Ovary (tissue), 7 donors: ENCODE measurements at regions not wholly inside any gene's neighbourhood (a gene's known extent, or its start where the extent isn't known, plus 50 kb on each side); places are given as distances from the start of the nearest gene placed in this dataset.

Experiments used
- DNase-seq, 5 donors: peaks; one replicate each; pipeline ENCODE4 v3.0.0-alpha.2; 2019 to 2020
- H3K27ac ChIP-seq, 2 donors: fragments of 200-600 bp; one replicate each; pipeline versions ENCODE4 v1.5.1 to v1.8.0; 2019 to 2022
- H3K27me3 ChIP-seq: fragments of 200-600 bp; one replicate; pipeline ENCODE4 v1.8.0; 2022
- H3K36me3 ChIP-seq: fragments of 200-600 bp; sonication (generic); one replicate; pipeline ENCODE4 v1.5.1; 2019
- H3K4me1 ChIP-seq: one replicate; pipeline ENCODE4 v1.8.1; 2013; ENCODE audit warnings: mild to moderate bottlenecking, moderate library complexity; ENCODE audit not compliant: insufficient read depth
- H3K4me3 ChIP-seq: fragments of 200-600 bp; sonication (generic); one replicate; pipeline ENCODE4 v1.5.1; 2017
- H3K9me3 ChIP-seq, 2 donors: fragments of 200-600 bp in 1 of 2; sonication (generic) in 1 of 2; one replicate each; pipeline versions ENCODE4 v1.5.1 to v1.8.1; 2013 to 2019; ENCODE audit warnings: mild to moderate bottlenecking in 1 of 2, moderate library complexity in 1 of 2
- EP300 ChIP-seq: sonication (generic); formaldehyde crosslinking; IDR thresholded peaks from one replicate; pipeline ENCODE4 v1.6.1; 2017; ENCODE audit warnings: antibody characterized with exemption
- POLR2A ChIP-seq: fragments of 450-650 bp; IDR thresholded peaks from one replicate; pipeline ENCODE4 v1.6.1; 2017; ENCODE audit warnings: antibody characterized with exemption, mild to moderate bottlenecking, moderate library complexity
- WGBS, 3 donors: extraction: QIAGEN DNeasy Blood & Tissue Kit in 1 of 3; methylation state at CpG; one replicate each; pipeline versions ENCODE4 v1.1.5 to v1.1.7; 2013 to 2017; 5-methylcytosine and 5-hydroxymethylcytosine counted together
- intact Hi-C, 4 donors: fragments of 100-400 bp; cut with DNase I; formaldehyde crosslinking; loops; one replicate each; pipeline versions ENCODE4 v1.11.0 to v1.15.1; 2022 to 2023
- TF ChIP-seq, protein P1 (sequence below), 3 donors: fragments of 450-650 bp in 2 of 3; fragments of 200-600 bp in 1 of 3; IDR thresholded peaks; one replicate each; pipeline versions ENCODE4 v1.5.1 to v1.8.0; 2016 to 2022; ENCODE audit warnings: antibody characterized with exemption in 3 of 3, mild to moderate bottlenecking in 1 of 3
- donor health status: DM: no; HTN: no; CAD: no; lungs with moderate emphysema.
- donor health status: DM: no; HTN: no; CAD: no.
- donor health status: Bipolar disorder and iron deficiency.
- donor health status: DM: no; HTN: no; CAD: no.
- donor health status: DM: yes; HTN: yes; CAD: no.

DNA sequence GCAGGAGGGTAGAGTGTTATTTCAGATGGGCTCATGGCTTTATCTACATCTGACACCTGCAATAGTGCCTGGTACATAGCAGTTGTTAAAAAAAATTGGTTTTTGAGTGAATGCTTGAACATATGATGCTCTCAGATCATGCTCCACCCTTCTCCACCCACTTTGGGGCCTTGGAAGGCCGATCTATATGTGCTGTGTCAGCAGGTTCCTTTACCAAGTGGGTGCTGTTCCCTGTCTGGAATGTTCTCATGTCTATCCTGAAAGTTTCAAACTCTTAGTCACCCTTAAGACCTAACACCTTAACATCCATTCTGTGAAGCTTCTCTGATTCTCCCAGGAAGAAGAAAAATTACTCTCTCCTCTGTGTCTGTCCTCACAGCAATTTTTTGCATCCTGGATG, 556.3 kb upstream of the TBX3 start:
- Histone ChIP-seq H3K27me3 (no peaks in the 10 kb centered on the region), H3K4me3 (no peak overlapping the region), H3K36me3 (no peaks in the 10 kb centered on the region), H3K9me3 (no peaks in the 10 kb centered on the region), H3K27ac (no peak overlapping the region), H3K4me1 (no peaks in the 10 kb centered on the region)
- intact Hi-C loops: no loop called here
- 62 to 87% (median 69%) methylated on average over 1 of the region's 1 CpG for WGBS, 3 donors
- no peak for DNase-seq
- TF ChIP-seq EP300 (no peak), POLR2A (no peak)
- TF ChIP-seq, protein P1, sequence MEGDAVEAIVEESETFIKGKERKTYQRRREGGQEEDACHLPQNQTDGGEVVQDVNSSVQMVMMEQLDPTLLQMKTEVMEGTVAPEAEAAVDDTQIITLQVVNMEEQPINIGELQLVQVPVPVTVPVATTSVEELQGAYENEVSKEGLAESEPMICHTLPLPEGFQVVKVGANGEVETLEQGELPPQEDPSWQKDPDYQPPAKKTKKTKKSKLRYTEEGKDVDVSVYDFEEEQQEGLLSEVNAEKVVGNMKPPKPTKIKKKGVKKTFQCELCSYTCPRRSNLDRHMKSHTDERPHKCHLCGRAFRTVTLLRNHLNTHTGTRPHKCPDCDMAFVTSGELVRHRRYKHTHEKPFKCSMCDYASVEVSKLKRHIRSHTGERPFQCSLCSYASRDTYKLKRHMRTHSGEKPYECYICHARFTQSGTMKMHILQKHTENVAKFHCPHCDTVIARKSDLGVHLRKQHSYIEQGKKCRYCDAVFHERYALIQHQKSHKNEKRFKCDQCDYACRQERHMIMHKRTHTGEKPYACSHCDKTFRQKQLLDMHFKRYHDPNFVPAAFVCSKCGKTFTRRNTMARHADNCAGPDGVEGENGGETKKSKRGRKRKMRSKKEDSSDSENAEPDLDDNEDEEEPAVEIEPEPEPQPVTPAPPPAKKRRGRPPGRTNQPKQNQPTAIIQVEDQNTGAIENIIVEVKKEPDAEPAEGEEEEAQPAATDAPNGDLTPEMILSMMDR (IDR thresholded peaks at IDR 0.05): no peak

DNA sequence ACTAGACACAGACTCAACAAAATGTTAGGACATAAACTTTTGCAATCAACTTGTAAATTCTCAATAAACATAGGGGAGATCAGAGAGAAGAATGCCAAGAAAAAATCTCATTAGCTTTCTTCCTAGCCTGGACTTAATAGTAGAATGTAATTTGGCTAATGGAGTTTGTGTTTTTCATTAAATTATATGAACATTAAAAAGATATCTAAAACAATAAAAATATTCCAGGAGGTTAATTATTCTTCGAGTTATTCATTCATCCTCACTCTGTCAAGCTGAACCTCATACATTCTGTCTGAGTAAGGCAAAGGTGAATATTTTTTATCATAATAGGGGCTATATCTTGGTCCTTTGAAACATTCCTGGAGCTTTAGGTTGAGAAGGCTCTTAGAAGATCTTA, 551.9 kb upstream of the TBX3 start:
- Histone ChIP-seq H3K9me3 (no peaks in the 10 kb centered on the region), H3K27me3 (no peaks in the 10 kb centered on the region), H3K4me1 (no peaks in the 10 kb centered on the region), H3K4me3 (no peak overlapping the region), H3K36me3 (no peaks in the 10 kb centered on the region), H3K27ac (no peak overlapping the region)
- TF ChIP-seq EP300 (no peak), POLR2A (no peak)
- TF ChIP-seq, protein P1 (IDR thresholded peaks at IDR 0.05): no peak
- 42 to 66% (median 66%) methylated on average over 1 of the region's 1 CpG for WGBS, 3 donors
- no peak for DNase-seq
- intact Hi-C loops: no loop called here

DNA sequence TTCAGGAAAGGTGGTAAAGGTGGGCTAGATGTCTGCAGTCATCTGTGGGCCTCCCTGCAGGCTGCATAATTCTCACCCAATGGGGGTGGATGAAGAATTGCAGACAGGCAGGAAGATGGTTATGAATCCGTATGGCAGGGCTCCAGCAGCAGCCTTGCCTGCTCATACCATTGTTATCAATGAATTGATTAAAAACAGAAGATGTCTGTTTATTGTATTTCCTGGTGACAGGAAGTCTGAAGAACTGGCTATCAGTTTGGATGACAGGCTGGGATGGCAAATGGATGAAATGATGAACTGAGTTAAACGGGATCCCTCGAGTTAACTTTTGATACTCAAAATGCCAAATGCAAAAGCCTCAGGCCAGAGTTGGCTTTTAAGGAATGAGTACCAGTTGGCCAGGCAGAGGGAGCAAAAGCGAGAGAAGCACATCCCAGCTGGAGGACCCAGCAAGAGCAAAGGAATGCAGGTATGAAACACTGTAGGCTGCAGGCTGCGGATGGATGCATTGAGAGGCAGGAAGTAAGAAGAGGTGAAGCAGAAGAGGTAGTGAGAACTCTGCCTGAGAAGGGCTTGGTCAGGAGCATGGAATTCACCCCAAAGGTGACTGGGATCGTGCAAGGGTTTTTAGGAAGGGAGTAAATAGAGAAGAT, 550.0 kb upstream of the TBX3 start:
- H3K4me3 ChIP-seq: no peak overlapping the region
- no peaks in the 10 kb centered on the region for H3K9me3 ChIP-seq
- no peaks in the 10 kb centered on the region for H3K4me1 ChIP-seq
- TF ChIP-seq, protein P1 (IDR thresholded peaks at IDR 0.05): no peak
- TF ChIP-seq EP300 (no peak), POLR2A (no peak)
- WGBS, 3 donors: 58 to 63% (median 62%) methylated on average over 6 of the region's 6 CpGs
- no peak for DNase-seq
- intact Hi-C loops: no loop called here
- H3K36me3 ChIP-seq: no peaks in the 10 kb centered on the region
- H3K27ac ChIP-seq: no peak overlapping the region
- no peaks in the 10 kb centered on the region for H3K27me3 ChIP-seq

DNA sequence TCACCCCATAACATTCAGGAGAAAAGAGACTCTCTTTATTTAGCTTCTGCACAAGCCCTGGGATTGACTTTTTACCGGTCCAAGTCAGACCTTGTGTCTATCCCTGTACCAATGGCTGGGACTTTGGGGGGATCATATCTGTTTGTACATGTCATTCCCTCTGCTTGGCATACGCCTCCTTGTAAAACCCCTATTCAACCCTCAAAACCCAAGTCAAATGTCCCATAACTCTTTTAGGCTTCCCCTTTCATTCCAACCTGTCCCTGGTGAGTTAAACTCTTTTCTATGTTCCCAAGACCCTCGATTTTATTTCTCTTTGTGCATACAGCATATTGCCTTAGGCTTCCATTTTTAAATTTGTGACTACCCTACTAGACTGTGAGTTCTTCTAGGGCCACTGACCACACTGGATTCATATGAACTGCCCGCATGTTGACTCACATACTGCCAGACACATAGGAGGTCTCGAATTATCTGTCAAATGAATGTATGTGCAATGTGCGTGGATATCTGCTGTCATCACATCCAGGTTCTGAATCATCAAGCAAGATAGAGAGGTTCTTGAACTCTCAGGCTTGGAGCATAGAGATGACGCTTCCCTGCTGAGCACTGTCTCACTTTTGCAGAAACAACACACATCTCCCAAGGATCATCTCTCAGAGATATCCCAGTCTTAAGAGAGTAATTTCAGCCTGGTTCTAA, 548.6 kb upstream of the TBX3 start:
- no peak for DNase-seq
- intact Hi-C loops: no loop called here
- H3K27me3 ChIP-seq: no peaks in the 10 kb centered on the region
- TF ChIP-seq EP300 (no peak), POLR2A (no peak)
- TF ChIP-seq, protein P1 (IDR thresholded peaks at IDR 0.05): no peak
- H3K4me3 ChIP-seq: no peak overlapping the region
- WGBS, 3 donors: 91 to 95% (median 95%) methylated on average over 7 of the region's 7 CpGs
- H3K4me1 ChIP-seq: no peaks in the 10 kb centered on the region
- no peak overlapping the region for H3K27ac ChIP-seq
- no peaks in the 10 kb centered on the region for H3K36me3 ChIP-seq
- no peaks in the 10 kb centered on the region for H3K9me3 ChIP-seq
